Urothelium cell line (cell line): ENCODE measurements at regions not wholly inside any gene's neighbourhood (a gene's known extent, or its start where the extent isn't known, plus 50 kb on each side); places are given as distances from the start of the nearest gene placed in this dataset.

Experiments used
- DNase-seq: peaks from one replicate; pipeline ENCODE4 v3.0.0; 2011; ENCODE audit warnings: low spot score, mixed read lengths
- FAIRE-seq: peaks from 2 replicates; lab custom pipeline; 2011; peaks lifted over from hg19 to GRCh38; lab: Jason Lieb, UNC

- DNase-seq (no peak), FAIRE-seq (no peak)
These were observed 710.4 kb downstream of the EFNB2 start for GRCh38 chr13:105825071-105825470.

- DNase-seq (no peak), FAIRE-seq (no peak)
These were observed 714.1 kb downstream of the EFNB2 start for GRCh38 chr13:105821337-105821736.

- FAIRE-seq: no peak
- DNase-seq: no peak
These were observed 715.0 kb downstream of the EFNB2 start for GRCh38 chr13:105820415-105820814.

- FAIRE-seq (no peak), DNase-seq (no peak)
These were observed 718.0 kb downstream of the EFNB2 start for GRCh38 chr13:105817498-105817897.

GRCh38 chr13:105816994-105817393, 718.5 kb downstream of the EFNB2 start:
- DNase-seq (no peak), FAIRE-seq (no peak)

GRCh38 chr13:105814902-105815250, 720.6 kb downstream of the EFNB2 start:
- DNase-seq (no peak), FAIRE-seq (no peak)

GRCh38 chr13:105814219-105814901, 721.1 kb downstream of the EFNB2 start:
- DNase-seq: no peak
- no peak for FAIRE-seq

GRCh38 chr13:105806628-105806920, 728.9 kb downstream of the EFNB2 start:
- no peak for DNase-seq
- no peak for FAIRE-seq

GRCh38 chr13:105805892-105806627, 729.4 kb downstream of the EFNB2 start:
- DNase-seq: no peak
- no peak for FAIRE-seq

GRCh38 chr13:105804561-105805190, 730.8 kb downstream of the EFNB2 start:
- no peak for FAIRE-seq
- DNase-seq: no peak

- no peak for FAIRE-seq
These were observed 736.3 kb downstream of the EFNB2 start for GRCh38 chr13:105799155-105799554.

GRCh38 chr13:105798541-105798940, 736.9 kb downstream of the EFNB2 start:
- DNase-seq: no peak
- FAIRE-seq: no peak

More at GRCh38 chr13:105799155-105799554, 736.3 kb downstream of the EFNB2 start:
- no peak for DNase-seq

GRCh38 chr13:105796081-105796480, 739.4 kb downstream of the EFNB2 start:
- FAIRE-seq: no peak

GRCh38 chr13:105790923-105791322, 744.5 kb downstream of the EFNB2 start:
- DNase-seq (no peak), FAIRE-seq (no peak)

More at GRCh38 chr13:105796081-105796480, 739.4 kb downstream of the EFNB2 start:
- DNase-seq: no peak

- FAIRE-seq (no peak), DNase-seq (no peak)
These were observed 746.9 kb downstream of the EFNB2 start for GRCh38 chr13:105788530-105788929.

GRCh38 chr13:105787632-105788031, 747.8 kb downstream of the EFNB2 start:
- DNase-seq (no peak), FAIRE-seq (no peak)

- FAIRE-seq: no peak
These were observed 750.0 kb downstream of the EFNB2 start for GRCh38 chr13:105785436-105785835.

GRCh38 chr13:105783261-105783660, 752.2 kb downstream of the EFNB2 start:
- no peak for FAIRE-seq
- no peak for DNase-seq

More at GRCh38 chr13:105785436-105785835, 750.0 kb downstream of the EFNB2 start:
- DNase-seq: no peak

- no peak for FAIRE-seq
- no peak for DNase-seq
These were observed 757.3 kb downstream of the EFNB2 start for GRCh38 chr13:105778196-105778595.

GRCh38 chr13:105774739-105775460, 760.6 kb downstream of the EFNB2 start:
- DNase-seq (peak; percentile 21), FAIRE-seq (no peak)

GRCh38 chr13:105773863-105774538, 761.5 kb downstream of the EFNB2 start:
- peak; percentile 44 for DNase-seq
- no peak for FAIRE-seq
